ENCODE measurements at regions not wholly inside any gene's neighbourhood (a gene's known extent, or its start where the extent isn't known, plus 50 kb on each side); places are given as distances from the start of the nearest gene placed in this dataset.

DNA sequence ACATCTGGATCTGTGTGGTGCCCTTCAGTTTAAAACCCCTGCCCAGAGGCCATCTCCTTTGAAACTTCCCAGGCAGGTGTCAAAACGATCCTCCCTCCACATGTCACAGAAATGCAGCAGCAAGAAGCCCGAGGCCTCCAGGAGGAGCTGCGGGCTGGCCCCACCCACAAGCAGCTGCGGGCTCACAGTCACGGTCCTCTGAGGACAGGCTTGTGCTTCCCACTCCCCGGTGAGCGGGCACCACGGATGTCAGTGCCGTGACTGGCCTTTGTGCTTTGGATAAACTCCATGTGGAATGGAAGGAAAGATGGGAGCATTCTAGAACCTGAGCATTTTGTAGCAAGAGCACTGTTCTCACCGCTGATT, 65.8 kb downstream of the SIK1 start:
- no peak for DNase-seq (ENCODE audit: extremely low spot score)
- POLR2A ChIA-PET, result no interaction called here
- CTCF ChIA-PET, result no interaction called here
- TF ChIP-seq BHLHE40 (IDR thresholded peaks at IDR 0.05; ENCODE audit: borderline replicate concordance) (no peak), SP1 (IDR thresholded peaks at IDR 0.05) (no peak), ARNT (IDR thresholded peaks at IDR 0.05) (no peak), TARDBP (IDR thresholded peaks at IDR 0.05) (no peak), SUZ12 (IDR thresholded peaks at IDR 0.05) (no peak), FOXM1 (IDR thresholded peaks at IDR 0.05; ENCODE audit: borderline replicate concordance) (no peak), LEF1 (IDR thresholded peaks at IDR 0.05; ENCODE audit: borderline replicate concordance) (no peak), L3MBTL2 (conservative IDR thresholded peaks at IDR 0.05) (no peak), CTBP1 (IDR thresholded peaks at IDR 0.05; ENCODE audit: borderline replicate concordance) (no peak)
- TF ChIP-seq, protein P1, sequence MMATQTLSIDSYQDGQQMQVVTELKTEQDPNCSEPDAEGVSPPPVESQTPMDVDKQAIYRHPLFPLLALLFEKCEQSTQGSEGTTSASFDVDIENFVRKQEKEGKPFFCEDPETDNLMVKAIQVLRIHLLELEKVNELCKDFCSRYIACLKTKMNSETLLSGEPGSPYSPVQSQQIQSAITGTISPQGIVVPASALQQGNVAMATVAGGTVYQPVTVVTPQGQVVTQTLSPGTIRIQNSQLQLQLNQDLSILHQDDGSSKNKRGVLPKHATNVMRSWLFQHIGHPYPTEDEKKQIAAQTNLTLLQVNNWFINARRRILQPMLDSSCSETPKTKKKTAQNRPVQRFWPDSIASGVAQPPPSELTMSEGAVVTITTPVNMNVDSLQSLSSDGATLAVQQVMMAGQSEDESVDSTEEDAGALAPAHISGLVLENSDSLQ (IDR thresholded peaks at IDR 0.05), result no peak

DNA sequence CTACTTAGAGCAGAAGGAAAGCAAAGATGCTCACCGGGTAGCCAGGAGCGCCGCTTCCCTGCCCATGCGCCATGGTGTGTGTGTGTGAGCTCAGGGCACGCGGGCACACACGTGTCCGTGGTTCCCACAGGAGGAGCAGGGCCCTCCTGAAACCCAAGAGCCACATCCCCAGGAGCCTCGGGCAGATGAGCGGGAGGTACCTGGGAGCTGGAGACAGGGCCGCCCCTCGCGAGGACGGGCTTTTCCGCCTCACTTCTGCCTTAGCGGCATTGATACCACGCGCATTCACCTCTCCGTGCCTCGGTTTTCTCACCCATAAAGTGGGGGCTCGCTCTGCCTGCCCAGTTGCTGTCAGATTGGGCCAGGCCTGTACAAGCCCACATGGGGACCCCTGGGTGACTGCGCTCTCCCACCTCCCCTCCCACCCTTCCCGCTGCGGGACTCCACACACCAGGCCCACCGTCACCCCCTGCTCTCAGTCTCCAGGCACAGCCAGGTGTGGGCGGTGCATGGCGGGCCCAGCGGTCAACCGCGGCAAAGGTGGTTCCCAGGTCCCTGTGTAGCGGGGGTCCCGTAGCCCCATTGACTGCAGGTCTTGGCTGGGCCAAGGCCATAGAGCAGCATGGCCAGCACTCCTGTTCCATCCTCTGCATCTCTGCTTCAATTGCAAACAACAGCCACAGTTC, 66.3 kb downstream of the SIK1 start:
- TF ChIP-seq SP1 (IDR thresholded peaks at IDR 0.05), result no peak
- TF ChIP-seq ARNT (IDR thresholded peaks at IDR 0.05), result no peak
- no peak for TF ChIP-seq SUZ12 (IDR thresholded peaks at IDR 0.05)
- no peak for TF ChIP-seq NFRKB (IDR thresholded peaks at IDR 0.05)
- no peak for TF ChIP-seq HDGF (IDR thresholded peaks at IDR 0.05; ENCODE audit: borderline replicate concordance)
- TF ChIP-seq L3MBTL2 (conservative IDR thresholded peaks at IDR 0.05), result no peak
- TF ChIP-seq LEF1 (IDR thresholded peaks at IDR 0.05; ENCODE audit: borderline replicate concordance), result no peak
- TF ChIP-seq CTBP1 (IDR thresholded peaks at IDR 0.05; ENCODE audit: borderline replicate concordance), result no peak
- POLR2A ChIA-PET, result no interaction called here
- CTCF ChIA-PET, result no interaction called here
- DNase-seq (ENCODE audit: extremely low spot score), result no peak

DNA sequence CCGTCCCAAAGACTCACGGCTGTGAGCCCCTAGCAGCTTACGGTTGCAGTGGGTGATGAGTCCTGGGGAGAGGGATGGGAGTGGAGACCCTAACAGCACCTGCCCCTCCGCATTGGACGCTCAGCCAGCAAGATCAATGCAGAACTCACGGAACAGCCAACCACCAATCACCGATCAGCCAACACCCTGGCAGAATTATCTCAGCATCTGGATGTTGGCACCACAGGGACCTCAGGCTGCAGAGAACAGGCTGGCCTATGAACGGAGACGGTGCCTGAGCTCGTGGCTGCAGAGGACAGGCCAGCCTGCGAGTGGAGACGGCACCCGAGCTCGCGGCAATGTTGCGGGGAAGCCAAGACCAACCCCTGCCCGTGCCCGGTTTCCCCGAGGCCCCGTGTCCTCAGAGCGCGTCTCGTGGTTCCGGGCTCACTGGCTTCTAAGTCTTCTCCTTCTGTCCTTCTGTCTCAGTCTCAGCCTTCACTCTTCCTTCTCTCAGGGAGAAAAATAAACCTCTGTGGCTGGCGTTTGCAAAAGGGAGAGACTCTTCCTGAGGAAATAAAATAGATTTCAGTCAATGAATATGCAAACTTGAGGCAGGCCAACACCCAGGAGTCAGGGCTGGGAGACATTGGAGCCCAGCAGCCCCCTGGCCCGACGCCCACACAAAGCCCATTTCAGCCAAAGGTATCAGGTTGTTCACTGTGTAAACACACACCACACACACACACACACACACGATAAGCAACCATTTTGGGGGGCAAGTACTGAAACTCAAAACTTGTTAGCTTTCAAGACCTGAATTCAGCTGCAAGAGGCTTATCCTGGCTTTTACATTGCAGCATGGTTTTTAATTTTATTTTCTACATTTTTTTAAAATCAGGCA, 67.8 kb downstream of the SIK1 start:
- POLR2A ChIA-PET, result no interaction called here
- CTCF ChIA-PET, result no interaction called here
- no peak for DNase-seq (ENCODE audit: extremely low spot score)
- no peak for TF ChIP-seq ELF4 (IDR thresholded peaks at IDR 0.05)
- no peak for TF ChIP-seq ZNF384 (IDR thresholded peaks at IDR 0.05)
- TF ChIP-seq, protein P1 (IDR thresholded peaks at IDR 0.05), result no peak
- no peak for TF ChIP-seq LEF1 (IDR thresholded peaks at IDR 0.05; ENCODE audit: borderline replicate concordance)
- no peak for TF ChIP-seq SUZ12 (IDR thresholded peaks at IDR 0.05)
- no peak for TF ChIP-seq TARDBP (IDR thresholded peaks at IDR 0.05)
- no peak for TF ChIP-seq HDGF (IDR thresholded peaks at IDR 0.05; ENCODE audit: borderline replicate concordance)
- TF ChIP-seq SP1 (IDR thresholded peaks at IDR 0.05), result no peak
- no peak for TF ChIP-seq CTBP1 (IDR thresholded peaks at IDR 0.05; ENCODE audit: borderline replicate concordance)
- TF ChIP-seq FOXA1 (IDR thresholded peaks at IDR 0.05), result no peak
- no peak for TF ChIP-seq L3MBTL2 (conservative IDR thresholded peaks at IDR 0.05)
- no peak for TF ChIP-seq NFRKB (IDR thresholded peaks at IDR 0.05)
- TF ChIP-seq FOXM1 (IDR thresholded peaks at IDR 0.05; ENCODE audit: borderline replicate concordance), result no peak
- no peak for TF ChIP-seq BHLHE40 (IDR thresholded peaks at IDR 0.05; ENCODE audit: borderline replicate concordance)
- no peak for TF ChIP-seq ARNT (IDR thresholded peaks at IDR 0.05)
- TF ChIP-seq FOXK2 (IDR thresholded peaks at IDR 0.05), result no peak

DNA sequence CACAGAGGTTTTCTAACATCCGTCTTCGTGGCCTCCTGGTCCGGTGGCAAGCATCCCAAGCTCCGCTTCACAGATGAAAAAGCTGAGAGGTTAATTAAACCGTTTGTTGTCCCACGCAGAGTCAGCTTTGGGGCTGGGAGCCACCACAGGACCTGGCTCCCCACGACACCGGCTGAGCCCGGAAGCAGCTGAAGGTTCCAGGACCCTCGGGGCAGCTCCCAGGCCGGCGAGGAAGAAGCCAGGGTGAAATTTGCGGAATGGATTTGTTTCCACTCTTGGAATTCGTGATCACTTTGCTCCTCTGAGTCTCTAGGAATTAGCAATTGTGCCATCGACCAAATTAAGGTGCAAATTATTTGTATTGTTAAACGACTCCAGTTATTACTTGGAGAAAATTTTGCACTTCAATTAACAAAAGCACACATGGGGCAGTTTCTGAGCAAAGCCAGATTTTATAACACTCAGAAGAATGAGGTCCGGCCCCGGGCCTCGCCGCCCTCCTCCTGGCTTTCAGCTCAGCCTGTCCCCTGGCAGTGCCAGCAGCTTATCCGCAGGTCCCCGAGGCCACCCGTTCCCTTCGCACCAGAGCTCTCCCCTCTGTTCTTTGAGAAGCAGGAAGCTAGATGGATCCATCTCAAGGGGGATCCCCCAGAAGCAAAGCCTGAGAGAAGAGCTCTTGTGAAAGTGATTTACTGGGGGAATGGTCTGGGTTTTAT, 69.1 kb downstream of the SIK1 start:
- CTCF ChIA-PET, result no interaction called here
- no peak for TF ChIP-seq ZNF384 (IDR thresholded peaks at IDR 0.05)
- TF ChIP-seq TARDBP (IDR thresholded peaks at IDR 0.05), result no peak
- no peak for TF ChIP-seq CTBP1 (IDR thresholded peaks at IDR 0.05; ENCODE audit: borderline replicate concordance)
- TF ChIP-seq HDGF (IDR thresholded peaks at IDR 0.05; ENCODE audit: borderline replicate concordance), result no peak
- no peak for TF ChIP-seq FOXK2 (IDR thresholded peaks at IDR 0.05)
- no peak for TF ChIP-seq LEF1 (IDR thresholded peaks at IDR 0.05; ENCODE audit: borderline replicate concordance)
- TF ChIP-seq SP1 (IDR thresholded peaks at IDR 0.05), result no peak
- no peak for TF ChIP-seq SUZ12 (IDR thresholded peaks at IDR 0.05)
- TF ChIP-seq BHLHE40 (IDR thresholded peaks at IDR 0.05; ENCODE audit: borderline replicate concordance), result no peak
- POLR2A ChIA-PET, result no interaction called here
- DNase-seq (ENCODE audit: extremely low spot score), result no peak

DNA sequence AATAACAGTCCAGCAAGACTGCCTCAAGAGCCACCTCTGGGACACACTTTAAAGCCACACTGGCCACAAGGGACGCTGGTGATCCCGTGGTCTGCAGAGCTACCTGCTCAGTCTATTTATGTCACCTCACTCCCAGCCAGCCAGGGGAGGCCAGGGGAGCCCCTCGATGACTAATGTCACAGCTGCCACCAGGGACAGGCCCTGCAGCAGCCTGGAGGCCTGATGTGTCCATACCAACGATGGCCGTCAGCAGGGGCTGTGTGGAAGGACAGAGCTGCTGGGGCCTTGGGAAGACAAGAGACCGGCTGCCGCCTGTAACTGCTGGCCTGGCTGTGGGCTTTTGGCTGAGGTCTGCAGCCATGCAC, 71.0 kb downstream of the SIK1 start:
- no peak for TF ChIP-seq FOXA1 (IDR thresholded peaks at IDR 0.05)
- TF ChIP-seq CTBP1 (IDR thresholded peaks at IDR 0.05; ENCODE audit: borderline replicate concordance), result no peak
- no peak for TF ChIP-seq TARDBP (IDR thresholded peaks at IDR 0.05)
- TF ChIP-seq SP1 (IDR thresholded peaks at IDR 0.05), result no peak
- no peak for TF ChIP-seq NFRKB (IDR thresholded peaks at IDR 0.05)
- no peak for TF ChIP-seq FOXK2 (IDR thresholded peaks at IDR 0.05)
- TF ChIP-seq ZNF384 (IDR thresholded peaks at IDR 0.05), result no peak
- TF ChIP-seq, protein P1 (IDR thresholded peaks at IDR 0.05), result no peak
- DNase-seq (ENCODE audit: extremely low spot score), result no peak
- ChIA-PET CTCF (no interaction called here), POLR2A (no interaction called here)

All from HEK293T (cell line).